SK-N-SH (cell line): ENCODE measurements at regions not wholly inside any gene's neighbourhood (a gene's known extent, or its start where the extent isn't known, plus 50 kb on each side); places are given as distances from the start of the nearest gene placed in this dataset.

Experiments used
- CTCF ChIA-PET: fragments of 300-600, 350-600 bp; formaldehyde crosslinking; extraction: SDS; loops from one replicate; lab custom pipeline; 2021; lab: Yijun Ruan, JAX
- POLR2A ChIA-PET: fragments of 350-600 bp; sonication (Branson Sonifier 250); formaldehyde crosslinking; extraction: SDS; loops from one replicate; lab custom pipeline; 2020; ENCODE audit warnings: antibody characterized with exemption, inconsistent platforms; lab: Yijun Ruan, JAX
- DNase-seq: peaks from one replicate; pipeline ENCODE4 v3.0.0; 2012
- H2AFZ ChIP-seq: fragments of 200-600 bp; sonication (generic); 2 replicates; pipeline ENCODE4 v1.8.1; 2016; ENCODE audit warnings: antibody characterized with exemption, mild to moderate bottlenecking, low read depth
- H3F3A ChIP-seq: fragments of 200-600 bp; sonication (generic); replicated peaks from 2 replicates; pipeline ENCODE3; 2016; ENCODE audit warnings: antibody characterized with exemption, mild to moderate bottlenecking; ENCODE audit not compliant: insufficient read depth
- H3K27ac ChIP-seq, 2 experiments: fragments of 200-500 bp in 1 of 2; fragments of 200-600 bp in 1 of 2; sonication (Bioruptor generic) in 1 of 2; sonication (generic), shearing (Covaris generic) in 1 of 2; 2 replicates each; pipeline versions ENCODE4 v1.5.1 to v1.6.1; 2014 to 2016; ENCODE audit warnings: low read depth in 2 of 2, inconsistent platforms in 1 of 2, low read length in 1 of 2, mild to moderate bottlenecking in 1 of 2, mixed read lengths in 1 of 2
- H3K27me3 ChIP-seq: fragments of 200-600 bp; sonication (generic), shearing (Covaris generic); 2 replicates; pipeline ENCODE4 v1.6.1; 2016; ENCODE audit warnings: mixed run types; ENCODE audit not compliant: insufficient read depth
- H3K36me3 ChIP-seq, 2 experiments: fragments of 200-500 bp in 1 of 2; fragments of 200-600 bp in 1 of 2; sonication (Bioruptor generic) in 1 of 2; sonication (generic) in 1 of 2; replicated peaks in 1 of 2; 2 replicates each; pipeline versions ENCODE3 to v1.5.1; 2014 to 2016; ENCODE audit warnings: low read length in 1 of 2, mild to moderate bottlenecking in 1 of 2; ENCODE audit not compliant: insufficient read depth in 2 of 2, control insufficient read depth in 1 of 2
- H3K4me1 ChIP-seq, 2 experiments: fragments of 200-500 bp in 1 of 2; fragments of 200-600 bp in 1 of 2; sonication (Bioruptor generic) in 1 of 2; sonication (generic), shearing (Covaris generic) in 1 of 2; 2 replicates each; pipeline versions ENCODE4 v1.5.1 to v1.6.1; 2014 to 2016; ENCODE audit warnings: low read depth in 1 of 2, low read length in 1 of 2, mixed run types in 1 of 2; ENCODE audit not compliant: insufficient read depth in 2 of 2, control insufficient read depth in 1 of 2
- H3K4me2 ChIP-seq: fragments of 200-600 bp; sonication (generic), shearing (Covaris generic); 2 replicates; pipeline ENCODE4 v1.6.1; 2017; ENCODE audit warnings: mixed run types
- H3K4me3 ChIP-seq, 2 experiments: fragments of 200-500 bp in 1 of 2; fragments of 200-600 bp in 1 of 2; sonication (Bioruptor generic) in 1 of 2; sonication (generic), shearing (Covaris generic) in 1 of 2; 2 replicates each; pipeline versions ENCODE4 v1.5.1 to v1.8.1; 2014 to 2016; ENCODE audit warnings: low read depth in 2 of 2, inconsistent platforms in 1 of 2, low read length in 1 of 2, mild to moderate bottlenecking in 1 of 2, mixed read lengths in 1 of 2, moderate library complexity in 1 of 2
- H3K79me2 ChIP-seq: fragments of 200-600 bp; sonication (generic); 2 replicates; pipeline ENCODE4 v1.8.1; 2017; ENCODE audit warnings: mild to moderate bottlenecking; ENCODE audit not compliant: insufficient read depth
- H3K9ac ChIP-seq: fragments of 200-600 bp; sonication (generic); 2 replicates; pipeline ENCODE4 v1.6.1; 2017; ENCODE audit warnings: mixed run types
- H3K9me2 ChIP-seq: fragments of 200-600 bp; sonication (generic); 2 replicates; pipeline ENCODE4 v1.6.1; 2017; ENCODE audit warnings: mixed run types
- H3K9me3 ChIP-seq: fragments of 200-600 bp; sonication (generic); 2 replicates; pipeline ENCODE4 v1.6.1; 2017; ENCODE audit warnings: mixed run types, mild to moderate bottlenecking, moderate library complexity
- H4K20me1 ChIP-seq: fragments of 200-600 bp; sonication (generic); 2 replicates; pipeline ENCODE4 v1.6.1; 2017; ENCODE audit warnings: mild to moderate bottlenecking, mixed run types; ENCODE audit not compliant: insufficient read depth
- CTCF ChIP-seq: fragments of 200-600 bp; sonication (generic); IDR thresholded peaks from 2 replicates; pipeline ENCODE4 v1.6.1; 2017; ENCODE audit warnings: antibody characterized with exemption, mild to moderate bottlenecking, moderate library complexity
- EP300 ChIP-seq, 2 experiments: IDR thresholded peaks; 2 replicates each; pipeline versions ENCODE4 v1.4.0 to v1.6.1; 2012; ENCODE audit warnings: borderline replicate concordance in 1 of 2, low read depth in 1 of 2, low read length in 1 of 2
- FOSL2 ChIP-seq: IDR thresholded peaks from 2 replicates; pipeline ENCODE4 v1.4.0; 2012; ENCODE audit warnings: low read depth, mild to moderate bottlenecking, moderate library complexity, borderline replicate concordance
- FOXJ3 ChIP-seq: sonication (generic); formaldehyde crosslinking; IDR thresholded peaks from 2 replicates; pipeline ENCODE4 v1.5.1; 2020; ENCODE audit warnings: mild to moderate bottlenecking, missing genetic modification reagents
- GABPA ChIP-seq: IDR thresholded peaks from 2 replicates; pipeline ENCODE4 v1.4.0; 2012; ENCODE audit warnings: low read depth, mild to moderate bottlenecking
- GATA2 ChIP-seq: sonication (generic); formaldehyde crosslinking; IDR thresholded peaks from 2 replicates; pipeline ENCODE4 v1.5.0; 2020; ENCODE audit warnings: mild to moderate bottlenecking, missing genetic modification reagents
- IRF3 ChIP-seq: fragments of 150-350 bp; IDR thresholded peaks from 2 replicates; pipeline ENCODE4 v1.6.1; 2016; ENCODE audit warnings: mild to moderate bottlenecking, low read depth, low read length
- JUND ChIP-seq: IDR thresholded peaks from 2 replicates; pipeline ENCODE4 v1.4.0; 2012
- NFIC ChIP-seq: IDR thresholded peaks from 2 replicates; pipeline ENCODE4 v1.4.0; 2012; ENCODE audit warnings: borderline replicate concordance
- PBX3 ChIP-seq: IDR thresholded peaks from 2 replicates; pipeline ENCODE4; 2012
- RAD21 ChIP-seq: IDR thresholded peaks from 2 replicates; pipeline ENCODE4 v1.6.1; 2012; ENCODE audit warnings: mild to moderate bottlenecking, low read length
- RFX5 ChIP-seq: IDR thresholded peaks from 2 replicates; pipeline ENCODE4 v1.6.1; 2012; ENCODE audit warnings: mild to moderate bottlenecking, improper control_type of control experiment, low read length
- SIN3A ChIP-seq: IDR thresholded peaks from 2 replicates; pipeline ENCODE4 v1.6.1; 2012; ENCODE audit warnings: low read depth, mild to moderate bottlenecking, low read length, moderate library complexity, borderline replicate concordance
- YY1 ChIP-seq: IDR thresholded peaks from 2 replicates; pipeline ENCODE4 v1.4.0; 2012; ENCODE audit warnings: low read depth, mild to moderate bottlenecking
- WGBS: methylation state at CpG from one replicate; pipeline ENCODE4 v1.1.6; 2017; ENCODE audit warnings: low lambda C conversion rate; 5-methylcytosine and 5-hydroxymethylcytosine counted together

GRCh38 chr2:235347691-235348090 is 146.2 kb upstream of the AGAP1 start:
- Histone ChIP-seq H4K20me1 (no peaks in the 10 kb centered on the region), H3K9me3 (no peaks in the 10 kb centered on the region), H3F3A (no peaks in the 10 kb centered on the region), H3K27me3 (no peaks in the 10 kb centered on the region; the same call in 1 of the 2 replicates), H3K27ac (no peak overlapping the region), H3K4me1 (no peaks in the 10 kb centered on the region), H3K79me2 (no peaks in the 10 kb centered on the region), H3K4me3 (no peak overlapping the region), H2AFZ (no peak overlapping the region), H3K4me2 (no peak overlapping the region), H3K9me2 (no peaks in the 10 kb centered on the region), H3K9ac (no peak overlapping the region), H3K36me3 (no peaks in the 10 kb centered on the region)
- ChIA-PET CTCF (no interaction called here), POLR2A (no interaction called here)
- TF ChIP-seq JUND (peak; percentile 55), NFIC (no peak), YY1 (no peak), RFX5 (no peak), CTCF (no peak), EP300 (IDR thresholded peaks at IDR 0.05; ENCODE audit: borderline replicate concordance in 1 of 2, low read depth in 1 of 2, low read length in 1 of 2) (0 out of 4 replicates have a peak, but pooled peaks of 1 of the 2 experiments have one; percentile 9), FOSL2 (peak; percentile 79)
- no peak for DNase-seq
- 59% methylated on average over 8 of the region's 8 CpGs for WGBS

- 76% methylated on average over 8 of the region's 8 CpGs for WGBS
- H3K36me3 ChIP-seq, result no peaks in the 10 kb centered on the region
- no peak overlapping the region for H3K4me3 ChIP-seq
- H3K9me3 ChIP-seq, result no peaks in the 10 kb centered on the region
- no peaks in the 10 kb centered on the region for H3F3A ChIP-seq
- no peaks in the 10 kb centered on the region; the same call in 1 of the 2 replicates for H3K27me3 ChIP-seq
- POLR2A ChIA-PET, result no interaction called here
- no peaks in the 10 kb centered on the region for H4K20me1 ChIP-seq
- TF ChIP-seq PBX3 (no peak), JUND (no peak), IRF3 (no peak), GATA2 (CRISPR knock-in tag) (no peak), YY1 (no peak), RFX5 (no peak), SIN3A (no peak), GABPA (no peak), RAD21 (no peak), FOXJ3 (CRISPR knock-in tag) (no peak), CTCF (no peak)
- TF ChIP-seq, all 33 proteins: peak for 0
- H3K9ac ChIP-seq, result no peak overlapping the region
- H2AFZ ChIP-seq, result no peak overlapping the region
- DNase-seq, result no peak
- no peaks in the 10 kb centered on the region for H3K9me2 ChIP-seq
- H3K4me2 ChIP-seq, result no peak overlapping the region
- no peaks in the 10 kb centered on the region for H3K4me1 ChIP-seq
- H3K79me2 ChIP-seq, result no peaks in the 10 kb centered on the region
- H3K27ac ChIP-seq, result no peak overlapping the region
- CTCF ChIA-PET, result no interaction called here
These were observed 145.5 kb upstream of the AGAP1 start for GRCh38 chr2:235348329-235348728.
